Vagina (tissue), 2 donors: ENCODE measurements at regions not wholly inside any gene's neighbourhood (a gene's known extent, or its start where the extent isn't known, plus 50 kb on each side); places are given as distances from the start of the nearest gene placed in this dataset.

Source experiments
- DNase-seq, 2 donors: peaks; one replicate each; pipeline ENCODE4 v3.0.0-alpha.2; 2017; ENCODE audit errors: extremely low spot score in 2 of 2
- H3K27ac ChIP-seq: fragments of 200-600 bp; sonication (generic); one replicate; pipeline ENCODE4 v1.5.1; 2019
- H3K27me3 ChIP-seq: fragments of 200-600 bp; sonication (generic); one replicate; pipeline ENCODE4 v1.5.1; 2019
- H3K36me3 ChIP-seq, 2 donors: fragments of 200-600 bp; sonication (generic); one replicate each; pipeline ENCODE4 v1.5.1; 2017 to 2019
- H3K4me1 ChIP-seq: fragments of 200-600 bp; sonication (generic); one replicate; pipeline ENCODE4 v1.5.1; 2019
- H3K4me3 ChIP-seq, 2 donors: fragments of 200-600 bp; sonication (generic); 1 replicate in 1 of 2; 2 replicates in 1 of 2; pipeline ENCODE4 v1.5.1; 2016 to 2019
- H3K9me3 ChIP-seq: fragments of 200-600 bp; sonication (generic); one replicate; pipeline ENCODE4 v1.5.1; 2019
- CTCF ChIP-seq, 3 experiments: fragments of 450-650 bp in 2 of 3; fragments of 200-600 bp in 1 of 3; sonication (generic) in 1 of 3; IDR thresholded peaks; one replicate each; pipeline ENCODE4 v1.5.1; 2017 to 2019; ENCODE audit warnings: antibody characterized with exemption in 3 of 3, mild to moderate bottlenecking in 2 of 3, moderate library complexity in 2 of 3
- POLR2A ChIP-seq, 2 donors: fragments of 450-650 bp; IDR thresholded peaks; one replicate each; pipeline ENCODE4 v1.6.1; 2017; ENCODE audit warnings: antibody characterized with exemption in 2 of 2, mild to moderate bottlenecking in 2 of 2, moderate library complexity in 2 of 2
- POLR2AphosphoS5 ChIP-seq, 2 donors: sonication (generic); formaldehyde crosslinking; IDR thresholded peaks; one replicate each; pipeline ENCODE4 v1.9.0; 2017; ENCODE audit warnings: antibody characterized with exemption in 2 of 2, mild to moderate bottlenecking in 2 of 2, low read depth in 1 of 2; ENCODE audit not compliant: insufficient read depth in 1 of 2
- intact Hi-C: fragments of 100-400 bp; cut with DNase I; formaldehyde crosslinking; loops from one replicate; pipeline ENCODE4 v1.15.1; 2023

- DNase-seq, result no peak
- Histone ChIP-seq H3K4me1 (no peaks in the 10 kb centered on the region), H3K9me3 (no peaks in the 10 kb centered on the region), H3K27me3 (no peaks in the 10 kb centered on the region), H3K36me3 (no peaks in the 10 kb centered on the region), H3K4me3 (no peak overlapping the region), H3K27ac (no peak overlapping the region)
- no peak for TF ChIP-seq POLR2AphosphoS5 (IDR thresholded peaks at IDR 0.05; ENCODE audit: insufficient read depth in 1 of 2, low read depth in 1 of 2)
- TF ChIP-seq CTCF (IDR thresholded peaks at IDR 0.05), result no peak
- no peak for TF ChIP-seq POLR2A (IDR thresholded peaks at IDR 0.05)
- intact Hi-C loops, result loop anchor here (10.0 kb wide), 1 partner anchor 55 kb away; no protein-coding TSS in a partner anchor
Observed at GRCh38 chr7:136489808-136490207, 378.6 kb upstream of the CHRM2 start.

- DNase-seq, result no peak
- Histone ChIP-seq H3K27ac (no peak overlapping the region), H3K4me3 (no peak overlapping the region), H3K27me3 (no peaks in the 10 kb centered on the region), H3K9me3 (no peaks in the 10 kb centered on the region), H3K36me3 (no peaks in the 10 kb centered on the region), H3K4me1 (no peaks in the 10 kb centered on the region)
- intact Hi-C loops, result no loop called here
- no peak for TF ChIP-seq POLR2A (IDR thresholded peaks at IDR 0.05)
Observed at GRCh38 chr7:136480901-136481300, 387.6 kb upstream of the CHRM2 start.

GRCh38 chr7:136479922-136480321, 388.5 kb upstream of the CHRM2 start:
- H3K36me3 ChIP-seq, result no peaks in the 10 kb centered on the region
- intact Hi-C loops, result no loop called here
- TF ChIP-seq POLR2AphosphoS5 (IDR thresholded peaks at IDR 0.05; ENCODE audit: insufficient read depth in 1 of 2, low read depth in 1 of 2), result no peak
- no peak for TF ChIP-seq CTCF (IDR thresholded peaks at IDR 0.05)
- no peak for TF ChIP-seq POLR2A (IDR thresholded peaks at IDR 0.05)

GRCh38 chr7:136470179-136470578, 398.3 kb upstream of the CHRM2 start:
- TF ChIP-seq POLR2AphosphoS5 (IDR thresholded peaks at IDR 0.05; ENCODE audit: insufficient read depth in 1 of 2, low read depth in 1 of 2), result no peak
- no peak for TF ChIP-seq CTCF (IDR thresholded peaks at IDR 0.05)
- Histone ChIP-seq H3K4me3 (no peak overlapping the region), H3K27me3 (no peaks in the 10 kb centered on the region), H3K4me1 (no peaks in the 10 kb centered on the region), H3K27ac (no peak overlapping the region), H3K9me3 (peaks cover 14% of the 10 kb centered on the region), H3K36me3 (no peaks in the 10 kb centered on the region)
- no peak for DNase-seq
- intact Hi-C loops, result no loop called here

More at GRCh38 chr7:136479922-136480321, 388.5 kb upstream of the CHRM2 start:
- DNase-seq, result no peak
- Histone ChIP-seq H3K27ac (no peak overlapping the region), H3K4me1 (no peaks in the 10 kb centered on the region), H3K4me3 (no peak overlapping the region), H3K9me3 (no peaks in the 10 kb centered on the region), H3K27me3 (no peaks in the 10 kb centered on the region)

GRCh38 chr7:136452949-136453348, 415.5 kb upstream of the CHRM2 start:
- no peak overlapping the region for H3K4me3 ChIP-seq
- TF ChIP-seq POLR2AphosphoS5 (IDR thresholded peaks at IDR 0.05; ENCODE audit: insufficient read depth in 1 of 2, low read depth in 1 of 2) (no peak), CTCF (IDR thresholded peaks at IDR 0.05) (no peak), POLR2A (IDR thresholded peaks at IDR 0.05) (no peak)
- no peaks in the 10 kb centered on the region for H3K9me3 ChIP-seq
- H3K27me3 ChIP-seq, result no peaks in the 10 kb centered on the region
- no peak for DNase-seq
- intact Hi-C loops, result no loop called here
- H3K27ac ChIP-seq, result no peak overlapping the region
- no peaks in the 10 kb centered on the region for H3K36me3 ChIP-seq
- no peaks in the 10 kb centered on the region for H3K4me1 ChIP-seq

GRCh38 chr7:136446751-136447150, 421.7 kb upstream of the CHRM2 start:
- H3K27me3 ChIP-seq, result no peaks in the 10 kb centered on the region
- no peak for TF ChIP-seq CTCF (IDR thresholded peaks at IDR 0.05)
- TF ChIP-seq POLR2A (IDR thresholded peaks at IDR 0.05), result no peak
- no peak for TF ChIP-seq POLR2AphosphoS5 (IDR thresholded peaks at IDR 0.05; ENCODE audit: insufficient read depth in 1 of 2, low read depth in 1 of 2)
- H3K4me3 ChIP-seq, result no peak overlapping the region
- no peak overlapping the region for H3K27ac ChIP-seq
- intact Hi-C loops, result no loop called here
- no peaks in the 10 kb centered on the region for H3K9me3 ChIP-seq
- H3K4me1 ChIP-seq, result no peaks in the 10 kb centered on the region
- H3K36me3 ChIP-seq, result no peaks in the 10 kb centered on the region
- DNase-seq, result no peak
